Endothelial cell of umbilical vein (primary cell): ENCODE measurements at regions not wholly inside any gene's neighbourhood (a gene's known extent, or its start where the extent isn't known, plus 50 kb on each side); places are given as distances from the start of the nearest gene placed in this dataset.

Source experiments
- BruUV-seq: library from RNA; stranded (reverse); fragments of 400-500 nt; replicated peaks from 2 replicates; lab custom pipeline; 2021; lab: Mats Ljungman, UMichigan
- CTCF ChIA-PET: fragments of 300-600, 350-600 bp; sonication (Branson Sonifier 250); formaldehyde crosslinking; loops from one replicate; lab custom pipeline; 2021; ENCODE audit warnings: antibody characterized with exemption, inconsistent platforms; lab: Charles Lee
- POLR2A ChIA-PET: fragments of 300-600, 350-600 bp; sonication (Branson Sonifier 250); formaldehyde crosslinking; loops from one replicate; lab custom pipeline; 2021; ENCODE audit warnings: antibody characterized with exemption, inconsistent platforms; lab: Charles Lee
- DNase-seq: peaks from one replicate; pipeline ENCODE4 v3.0.0-alpha.2; 2011; ENCODE audit warnings: low read depth, low spot score
- FAIRE-seq: peaks from 2 replicates; lab custom pipeline; 2011; peaks lifted over from hg19 to GRCh38; lab: Jason Lieb, UNC
- H2AFZ ChIP-seq: 2 replicates; pipeline ENCODE4 v1.6.0; 2012; ENCODE audit warnings: low read depth, low read length, control low read depth, inconsistent platforms
- H3K27ac ChIP-seq: 2 replicates; pipeline ENCODE4 v1.5.1; 2011; ENCODE audit warnings: low read depth, mild to moderate bottlenecking, control low read depth, low read length, moderate library complexity; ENCODE audit not compliant: insufficient read depth
- H3K27me3 ChIP-seq, 2 experiments: 2 replicates each; pipeline versions ENCODE4 v1.6.0 to v1.6.1; 2011; ENCODE audit warnings: low read length in 2 of 2, mixed read lengths in 1 of 2; ENCODE audit not compliant: control insufficient read depth in 2 of 2, insufficient read depth in 2 of 2
- H3K36me3 ChIP-seq, 2 experiments: 2 replicates in 1 of 2; 3 replicates in 1 of 2; pipeline ENCODE4 v1.5.1; 2011; ENCODE audit warnings: low read length in 2 of 2, mild to moderate bottlenecking in 1 of 2, moderate library complexity in 1 of 2; ENCODE audit not compliant: control insufficient read depth in 2 of 2, insufficient read depth in 2 of 2; ENCODE audit errors: extremely low read depth in 1 of 2
- H3K4me1 ChIP-seq: 3 replicates; pipeline ENCODE4 v1.5.1; 2011; ENCODE audit warnings: mild to moderate bottlenecking, low read length; ENCODE audit not compliant: control insufficient read depth, insufficient read depth; ENCODE audit errors: extremely low read depth
- H3K4me2 ChIP-seq: 2 replicates; pipeline ENCODE4 v1.6.1; 2011; ENCODE audit warnings: low read length, control low read depth, mixed read lengths; ENCODE audit not compliant: insufficient read depth
- H3K4me3 ChIP-seq, 3 experiments: fragments of 200-600 bp in 1 of 3; sonication (generic), shearing (Covaris generic) in 1 of 3; replicated peaks in 1 of 3; 2 replicates each; pipeline ENCODE4 v1.5.1; 2011 to 2016; ENCODE audit warnings: control low read depth in 3 of 3, low read length in 3 of 3, mild to moderate bottlenecking in 2 of 3, inconsistent platforms in 1 of 3, low read depth in 1 of 3, moderate library complexity in 1 of 3; ENCODE audit not compliant: insufficient read depth in 1 of 3
- H3K79me2 ChIP-seq: 2 replicates; pipeline ENCODE4 v1.6.0; 2012; ENCODE audit warnings: low read length, inconsistent platforms; ENCODE audit not compliant: control insufficient read depth, insufficient read depth
- H3K9ac ChIP-seq: replicated peaks from 2 replicates; pipeline ENCODE3; 2011; ENCODE audit warnings: low read length, control low read depth; ENCODE audit not compliant: insufficient read depth; ENCODE audit errors: extremely low read depth
- H3K9me1 ChIP-seq: replicated peaks from 3 replicates; pipeline ENCODE4 v1.6.0; 2011; ENCODE audit warnings: mild to moderate bottlenecking, low read length; ENCODE audit not compliant: control insufficient read depth, insufficient read depth; ENCODE audit errors: extremely low read depth
- H3K9me3 ChIP-seq: replicated peaks from 2 replicates; pipeline ENCODE4 v1.5.1; 2012; ENCODE audit warnings: low read length, inconsistent platforms; ENCODE audit not compliant: control insufficient read depth, insufficient read depth
- H4K20me1 ChIP-seq: replicated peaks from 2 replicates; pipeline ENCODE3; 2011; ENCODE audit warnings: mild to moderate bottlenecking, low read length; ENCODE audit not compliant: control insufficient read depth, insufficient read depth; ENCODE audit errors: extremely low read depth
- CTCF ChIP-seq, 2 donors: IDR thresholded peaks; 1 replicate in 1 of 2; 2 replicates in 1 of 2; pipeline ENCODE4 v1.5.1; 2011; ENCODE audit warnings: low read length in 2 of 2, mild to moderate bottlenecking in 2 of 2, moderate library complexity in 2 of 2, control low read depth in 1 of 2, inconsistent platforms in 1 of 2, low read depth in 1 of 2; ENCODE audit not compliant: insufficient read depth in 1 of 2; ENCODE audit errors: extremely low read depth in 1 of 2
- EZH2 ChIP-seq: IDR thresholded peaks from 2 replicates; pipeline ENCODE4 v1.6.1; 2012; ENCODE audit warnings: borderline replicate concordance, low read depth, mild to moderate bottlenecking, moderate library complexity, low read length, inconsistent platforms; ENCODE audit not compliant: severe bottlenecking
- FOS ChIP-seq: IDR thresholded peaks from 2 replicates; pipeline ENCODE4 v1.6.1; 2011; ENCODE audit warnings: mild to moderate bottlenecking, low read length, moderate library complexity, borderline replicate concordance; ENCODE audit not compliant: insufficient read depth
- GATA2 ChIP-seq: IDR thresholded peaks from 2 replicates; pipeline ENCODE4 v1.7.0; 2011; ENCODE audit warnings: low read depth, mild to moderate bottlenecking, moderate library complexity, mixed read lengths, low read length; ENCODE audit not compliant: insufficient read length, insufficient read depth
- JUN ChIP-seq: IDR thresholded peaks from 2 replicates; pipeline ENCODE4 v1.6.1; 2011; ENCODE audit warnings: borderline replicate concordance, low read depth; ENCODE audit not compliant: insufficient read length, insufficient read depth
- MAX ChIP-seq: IDR thresholded peaks from 2 replicates; pipeline ENCODE4 v1.6.1; 2011; ENCODE audit not compliant: insufficient read depth, insufficient read length
- MYC ChIP-seq: IDR thresholded peaks from one replicate; pipeline ENCODE4 v1.6.1; 2011; ENCODE audit warnings: mild to moderate bottlenecking, low read depth, low read length
- POLR2A ChIP-seq: IDR thresholded peaks from 2 replicates; pipeline ENCODE4 v1.6.1; 2012; ENCODE audit warnings: low read depth, mild to moderate bottlenecking, control low read depth, low read length
- POLR2AphosphoS5 ChIP-seq: IDR thresholded peaks from 2 replicates; pipeline ENCODE4 v1.6.1; 2012; ENCODE audit warnings: low read depth, mild to moderate bottlenecking, control low read depth, low read length, moderate library complexity; ENCODE audit not compliant: insufficient read depth
- dilution Hi-C: fragments of 300-500 bp; cut with MboI; formaldehyde crosslinking; loops from one replicate; pipeline ENCODE4 v1.15.0; 2019; ENCODE audit warnings: low sequenced_read_pairs; ENCODE audit not compliant: extremely low pct_ligation_motif_present
- intact Hi-C: fragments of 100-400 bp; cut with micrococcal nuclease; formaldehyde crosslinking; loops from one replicate; pipeline ENCODE4 v1.10.0; 2022

GRCh38 chr5:176152191-176152929 is 85.9 kb upstream of the SIMC1 start:
- dilution Hi-C loops = no loop called here
- Histone ChIP-seq H3K79me2 (no peaks in the 10 kb centered on the region), H4K20me1 (no peaks in the 10 kb centered on the region), H2AFZ (no peak overlapping the region), H3K27me3 (no peaks in the 10 kb centered on the region), H3K36me3 (no peaks in the 10 kb centered on the region), H3K4me2 (no peak overlapping the region), H3K27ac (no peak overlapping the region), H3K4me3 (no peak overlapping the region), H3K9me3 (no peaks in the 10 kb centered on the region), H3K9me1 (no peaks in the 10 kb centered on the region), H3K4me1 (no peaks in the 10 kb centered on the region), H3K9ac (no peak overlapping the region)
- intact Hi-C loops = no loop called here
- no TSS peak for BruUV-seq
- FAIRE-seq (no peak), DNase-seq (no peak)
- CTCF ChIA-PET = interaction anchor here (0.8 to 0.9 kb wide), 2 partner anchors 21 to 34 kb away, joined by 3 read pairs; no protein-coding TSS in a partner anchor
- TF ChIP-seq CTCF (IDR thresholded peaks at IDR 0.05; ENCODE audit: extremely low read depth in 1 of 2, insufficient read depth in 1 of 2, low read depth in 1 of 2, low read length in 2 of 2) = no peak
- TF ChIP-seq JUN = no peak
- TF ChIP-seq POLR2AphosphoS5 = no peak
- TF ChIP-seq MYC = no peak
- TF ChIP-seq MAX = no peak
- no peak for TF ChIP-seq GATA2
- no peak for TF ChIP-seq FOS
- TF ChIP-seq EZH2 = no peak
- no peak for TF ChIP-seq POLR2A
- POLR2A ChIA-PET = no interaction called here
